DLD1 (cell line): ENCODE measurements at regions not wholly inside any gene's neighbourhood (a gene's known extent, or its start where the extent isn't known, plus 50 kb on each side); places are given as distances from the start of the nearest gene placed in this dataset.

Experiments used
- in situ Hi-C: cut with HindIII; loops from 2 replicates; pipeline ENCODE4 v1.10.0; 2017; ENCODE audit warnings: low sequenced_read_pairs

DNA sequence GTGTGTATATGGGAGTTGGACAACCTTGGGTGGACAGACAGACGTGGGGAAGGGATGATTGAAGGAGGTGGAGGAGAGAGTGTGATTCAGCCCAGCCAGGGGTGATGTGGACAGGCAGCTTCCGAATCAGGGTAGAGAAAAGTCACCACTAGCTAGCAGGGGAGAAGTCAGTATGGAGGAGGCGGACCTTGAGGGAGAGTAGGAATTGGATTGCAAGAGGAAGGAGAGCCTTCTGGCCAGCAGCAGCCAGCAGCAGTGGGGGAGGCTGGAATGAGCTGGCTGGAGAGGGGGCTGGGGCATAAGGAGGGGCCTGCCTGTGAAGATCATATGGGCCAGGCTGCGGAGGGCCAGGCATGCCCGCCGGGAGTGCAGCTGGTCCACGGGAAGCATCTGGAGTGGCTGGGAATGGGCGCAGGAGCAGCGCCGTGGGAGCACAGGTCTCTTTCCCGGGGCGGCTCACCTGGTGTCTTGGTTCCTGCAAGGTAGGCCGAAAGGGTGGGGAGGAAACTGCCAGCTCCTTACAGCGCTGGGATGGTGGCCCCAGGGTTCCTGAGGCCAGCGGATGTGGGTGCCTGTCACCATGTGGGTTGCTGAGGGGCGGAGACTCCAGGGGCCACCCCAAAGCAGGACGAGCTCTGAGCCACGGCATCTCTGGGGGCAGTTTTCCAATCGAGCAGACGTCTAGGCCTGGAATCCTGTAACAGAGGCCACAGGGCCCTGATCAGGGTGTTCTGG, 235.3 kb downstream of the SEC14L1 start:
- in situ Hi-C loops: no loop called here

DNA sequence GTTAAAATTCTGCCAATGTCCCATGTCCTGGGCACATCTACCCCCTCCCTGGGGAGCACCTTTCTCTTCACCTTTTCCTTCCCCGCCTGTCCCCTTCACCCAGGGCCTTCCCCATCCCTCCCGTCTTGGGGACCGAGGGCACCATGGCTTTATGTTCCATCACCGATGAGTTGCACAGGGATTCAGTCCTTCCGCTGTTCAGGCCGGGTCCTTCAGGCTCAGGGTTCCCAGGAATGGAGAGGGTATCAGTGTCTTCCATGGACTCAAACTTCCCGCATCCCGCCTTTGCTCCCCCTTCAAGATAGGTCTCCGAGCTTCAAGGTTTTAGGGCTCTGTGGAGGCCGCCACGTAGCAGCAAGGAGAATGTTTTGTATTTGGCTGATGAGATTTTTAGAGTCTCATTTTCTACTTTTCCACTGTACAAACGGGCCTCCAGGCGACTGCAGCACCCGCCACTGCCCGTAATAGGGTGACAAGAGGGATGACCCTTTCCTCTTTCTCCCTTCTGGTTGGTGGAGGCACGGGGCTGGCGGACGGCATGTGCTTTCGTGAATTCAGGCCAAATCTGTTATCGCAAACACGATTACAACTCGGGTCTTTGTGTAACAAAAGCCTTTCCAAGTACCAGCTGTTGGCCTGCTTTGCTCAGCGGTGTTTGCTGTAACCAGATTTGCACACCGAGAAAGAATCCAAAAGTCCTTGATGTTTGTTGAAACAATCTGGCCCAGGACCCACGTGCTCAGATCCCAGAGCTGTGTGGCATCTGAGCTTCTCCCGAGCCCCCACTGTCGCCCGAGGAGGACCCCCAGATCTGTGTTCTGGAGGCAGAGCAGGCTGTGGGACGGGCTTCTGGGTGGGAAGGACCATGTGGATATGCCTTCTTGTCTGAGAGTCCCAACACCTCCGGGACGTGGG, 236.3 kb downstream of the SEC14L1 start:
- in situ Hi-C loops: no loop called here

DNA sequence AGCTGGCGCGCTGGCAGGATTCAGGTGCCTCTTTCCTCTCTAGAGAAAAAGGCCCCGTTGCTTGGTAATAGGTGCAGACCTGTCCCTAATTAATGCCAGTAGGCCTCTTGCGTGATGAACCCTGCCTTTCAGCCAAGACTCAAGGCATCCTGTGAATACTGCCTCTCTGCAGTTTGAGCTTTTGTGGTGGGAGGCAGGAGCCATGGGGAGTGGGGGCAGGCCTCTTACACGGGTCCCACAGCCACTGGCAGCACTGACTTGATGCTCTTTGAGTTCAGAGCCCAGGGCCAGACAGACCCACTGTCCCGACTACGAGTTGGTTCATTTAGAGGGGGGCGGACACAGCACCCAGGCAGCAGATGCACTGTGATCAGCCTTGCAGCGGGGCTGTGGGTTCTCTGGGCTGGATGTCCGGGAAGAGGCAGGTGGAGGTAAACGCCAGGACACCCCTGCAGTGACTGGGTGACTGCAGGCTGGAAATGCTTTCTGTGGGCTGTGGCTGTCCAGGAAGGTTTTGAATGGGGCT, 237.0 kb downstream of the SEC14L1 start:
- in situ Hi-C loops: no loop called here

DNA sequence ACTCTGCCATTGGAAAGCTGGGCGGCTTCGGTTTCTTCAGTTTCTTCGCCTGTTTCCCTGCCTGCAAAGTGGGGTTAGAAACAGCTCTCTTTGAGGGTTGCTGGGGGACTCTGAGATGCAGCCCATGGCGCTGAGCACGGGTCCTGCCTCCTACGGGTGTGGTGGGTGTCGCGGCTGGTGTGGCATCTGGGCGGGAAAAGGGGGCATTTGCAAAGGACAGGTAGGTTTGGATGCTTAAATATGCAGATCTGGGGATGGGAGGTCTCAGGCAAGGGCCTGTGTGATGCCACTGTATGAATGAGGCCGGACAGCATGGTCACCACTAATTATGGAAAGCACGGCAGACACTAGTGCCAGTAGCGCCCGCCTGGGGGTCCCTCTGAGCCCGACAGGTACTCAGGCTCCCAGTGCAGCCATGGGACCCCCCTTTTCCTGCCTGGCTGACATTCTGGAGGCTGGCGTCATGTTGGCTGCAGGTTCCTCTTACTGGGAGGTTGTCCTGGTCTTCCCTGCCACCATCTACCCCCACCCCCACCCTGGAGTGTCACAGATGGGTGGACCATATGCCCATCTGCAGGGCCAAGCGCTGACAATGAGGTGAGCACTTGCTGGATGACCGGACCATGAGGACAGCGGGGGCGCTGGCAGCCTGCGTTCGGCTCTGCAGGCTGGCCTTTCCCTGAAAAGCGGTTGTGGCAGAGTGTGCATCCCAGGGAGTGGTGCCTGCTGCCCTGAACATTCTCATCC, 237.7 kb downstream of the SEC14L1 start:
- in situ Hi-C loops: no loop called here

DNA sequence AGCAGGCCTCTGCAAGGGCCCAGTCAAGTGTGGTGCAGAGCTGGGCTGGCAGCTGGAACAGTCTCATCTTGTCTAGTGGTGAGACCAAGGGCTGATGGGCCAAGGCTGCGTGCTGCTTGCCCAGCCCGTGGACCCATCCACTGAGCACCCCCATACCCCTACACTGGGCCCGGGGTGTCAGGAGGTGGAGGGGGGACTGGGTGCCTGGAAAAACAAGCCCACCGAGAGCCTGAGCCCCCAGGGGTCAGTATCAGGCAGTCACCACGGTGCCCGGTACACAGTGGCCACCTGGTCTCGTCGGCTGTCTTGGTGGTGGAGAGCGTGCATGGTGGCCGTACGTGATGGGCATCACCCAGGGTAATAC, 238.3 kb downstream of the SEC14L1 start:
- in situ Hi-C loops: no loop called here

DNA sequence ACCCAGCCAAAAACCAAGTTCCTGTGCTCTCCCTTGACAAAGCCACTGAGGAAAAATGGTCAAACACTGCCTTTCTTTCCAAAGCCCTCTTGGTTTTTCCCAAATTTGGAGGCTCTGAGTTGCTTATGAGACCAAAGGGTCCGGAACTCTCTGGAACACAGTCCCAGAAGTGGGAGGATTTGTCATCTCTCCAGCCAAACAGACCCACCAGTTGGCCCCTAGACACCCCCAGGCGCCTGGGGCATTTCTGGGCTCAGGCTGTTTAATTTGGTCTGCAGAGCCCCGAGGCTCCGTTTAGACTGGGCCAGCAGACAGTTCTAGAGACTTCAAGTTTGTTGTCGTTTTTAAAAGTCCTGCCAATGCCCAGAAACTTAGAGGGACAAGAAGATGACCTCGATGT, 239.1 kb downstream of the SEC14L1 start:
- in situ Hi-C loops: no loop called here

DNA sequence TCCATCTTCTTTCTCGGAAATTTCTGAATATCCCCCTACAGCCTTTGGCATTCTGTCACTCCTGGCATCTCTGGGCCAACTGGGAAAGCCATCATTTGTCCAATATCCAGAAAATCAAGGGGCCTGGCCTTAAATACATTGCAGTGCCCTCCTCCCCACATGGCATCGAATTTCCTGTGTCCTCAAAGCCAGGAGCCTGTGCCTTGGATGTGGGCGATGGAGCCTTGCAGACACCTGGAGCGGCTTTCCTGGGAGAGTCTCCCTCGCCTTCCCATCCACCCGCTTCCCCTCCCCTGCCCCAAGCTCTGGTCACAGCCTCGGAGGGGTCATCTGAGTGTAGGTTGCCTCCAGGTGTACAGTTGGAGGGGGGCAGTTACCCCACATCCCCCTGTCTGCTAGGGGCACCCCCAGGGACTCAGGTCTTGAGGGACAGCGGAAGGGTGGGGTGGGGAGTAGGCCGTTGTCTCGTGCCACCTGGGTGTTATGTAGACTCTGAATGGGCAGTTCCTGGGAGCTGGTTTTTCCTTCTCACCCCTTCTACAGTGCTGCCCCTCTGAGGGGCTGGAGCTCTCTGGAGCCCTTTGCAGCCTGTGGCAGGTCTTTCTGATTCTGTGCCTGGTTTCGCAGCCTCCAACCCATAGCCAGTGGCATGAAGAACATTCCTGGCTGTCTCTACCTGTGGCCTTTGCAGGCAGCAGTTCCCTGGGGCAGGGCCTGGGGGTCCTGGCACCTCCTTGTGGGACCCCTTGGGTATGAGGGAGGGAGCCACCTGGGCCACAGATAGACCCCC, 239.8 kb downstream of the SEC14L1 start:
- in situ Hi-C loops: no loop called here

DNA sequence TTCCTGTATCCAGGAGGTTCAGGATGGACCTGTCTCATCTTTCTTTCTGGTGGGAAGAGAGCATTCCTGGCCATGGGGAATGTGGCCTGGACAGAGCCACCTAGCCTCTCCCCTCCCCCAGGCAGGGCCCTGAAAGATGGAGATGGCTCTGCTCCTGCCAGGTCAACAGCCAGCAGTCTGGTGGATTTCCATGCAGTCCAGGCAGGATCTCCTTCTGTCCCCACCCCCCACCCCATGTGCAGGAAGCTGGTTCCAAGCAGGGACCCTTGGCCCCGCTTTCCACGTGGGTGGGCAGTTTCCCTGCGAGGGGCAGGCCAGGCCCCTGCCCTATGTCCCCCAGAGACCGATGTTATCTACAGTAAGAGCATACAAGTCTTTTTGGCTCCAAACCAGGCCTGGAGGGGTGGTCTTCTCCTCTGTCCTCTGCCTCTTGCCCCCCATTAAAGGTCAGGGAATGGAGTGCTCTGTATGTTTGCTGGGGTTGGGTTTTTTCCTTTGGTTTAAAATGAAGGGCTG, 240.5 kb downstream of the SEC14L1 start:
- in situ Hi-C loops: no loop called here

DNA sequence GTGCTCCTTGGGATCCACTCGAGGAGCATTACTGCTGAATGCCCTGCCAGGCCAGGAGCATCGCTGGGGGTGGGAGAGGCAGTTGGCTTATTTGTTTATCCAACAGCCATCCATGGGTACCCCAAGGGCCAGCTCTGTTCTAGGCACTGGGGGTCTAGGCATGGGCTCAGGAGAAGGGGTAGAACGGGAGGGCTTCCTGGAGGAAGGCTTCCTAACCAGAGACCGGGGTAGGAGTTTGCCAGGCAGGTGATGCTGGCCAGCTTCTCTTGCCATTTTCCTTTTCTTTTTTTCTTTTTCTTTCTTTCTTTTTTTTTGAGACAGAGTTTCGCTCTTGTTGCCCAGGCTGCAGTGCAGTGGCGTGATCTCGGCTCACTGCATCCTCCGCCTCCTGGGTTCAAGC, 241.0 kb downstream of the SEC14L1 start:
- in situ Hi-C loops: no loop called here

DNA sequence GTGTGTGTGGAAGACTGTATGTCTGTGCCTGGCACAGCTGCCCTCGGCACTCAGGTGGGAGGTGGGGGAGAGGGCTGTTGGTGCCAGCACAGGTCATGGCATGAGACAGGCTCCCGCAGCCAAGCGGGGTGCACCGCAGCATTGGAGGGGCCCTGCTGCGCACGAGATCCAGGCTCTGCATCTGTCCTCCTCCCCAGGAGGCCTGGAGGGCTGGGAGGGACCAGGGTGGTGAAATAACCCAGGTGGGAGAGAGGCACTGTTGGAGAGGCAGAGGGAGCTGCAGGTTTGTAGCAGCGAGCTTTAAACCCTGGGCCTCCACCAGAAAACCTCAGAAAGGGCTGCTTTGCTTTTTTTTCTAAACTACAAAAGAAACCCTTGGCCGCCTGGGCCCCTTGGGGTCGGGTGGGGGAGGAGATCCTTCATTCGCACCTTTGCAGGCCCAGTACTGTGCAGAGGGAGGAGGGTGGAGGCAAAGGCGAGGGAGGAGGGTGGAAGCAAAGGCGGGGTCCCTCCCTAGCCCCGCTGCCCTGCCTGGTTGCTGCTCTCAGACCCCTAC, 241.7 kb downstream of the SEC14L1 start:
- in situ Hi-C loops: no loop called here

DNA sequence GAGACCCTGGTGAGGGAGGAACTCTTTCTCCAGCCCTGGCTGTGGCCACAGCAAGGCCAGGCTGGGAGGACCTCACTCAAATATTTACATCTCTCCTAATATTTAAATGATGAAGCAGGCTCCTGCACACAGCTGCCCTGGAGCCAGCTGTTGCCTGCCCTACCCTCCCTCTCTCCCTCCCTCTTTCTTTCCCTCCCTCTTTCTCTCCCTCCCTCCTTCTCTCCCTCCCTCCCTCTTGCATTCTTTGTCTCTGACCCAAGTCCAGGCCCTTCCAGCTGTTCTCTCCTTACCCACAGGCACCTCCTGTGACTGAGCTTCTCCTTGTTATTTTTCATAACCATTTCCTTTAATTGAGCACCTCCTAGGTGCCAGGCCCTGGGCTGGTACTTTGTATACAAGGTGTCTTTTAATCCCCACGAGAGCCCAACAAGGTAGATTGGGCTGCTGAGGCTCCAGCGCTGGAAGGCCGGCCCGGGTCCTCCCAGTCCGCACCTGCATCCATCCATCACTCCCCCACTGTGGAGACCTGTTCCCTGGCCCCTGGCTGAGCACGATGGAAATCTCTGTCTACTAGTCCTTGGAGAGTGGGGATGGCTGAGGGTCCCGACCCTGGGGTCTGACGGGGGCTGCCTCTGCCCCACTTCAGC, 242.3 kb downstream of the SEC14L1 start:
- in situ Hi-C loops: no loop called here

DNA sequence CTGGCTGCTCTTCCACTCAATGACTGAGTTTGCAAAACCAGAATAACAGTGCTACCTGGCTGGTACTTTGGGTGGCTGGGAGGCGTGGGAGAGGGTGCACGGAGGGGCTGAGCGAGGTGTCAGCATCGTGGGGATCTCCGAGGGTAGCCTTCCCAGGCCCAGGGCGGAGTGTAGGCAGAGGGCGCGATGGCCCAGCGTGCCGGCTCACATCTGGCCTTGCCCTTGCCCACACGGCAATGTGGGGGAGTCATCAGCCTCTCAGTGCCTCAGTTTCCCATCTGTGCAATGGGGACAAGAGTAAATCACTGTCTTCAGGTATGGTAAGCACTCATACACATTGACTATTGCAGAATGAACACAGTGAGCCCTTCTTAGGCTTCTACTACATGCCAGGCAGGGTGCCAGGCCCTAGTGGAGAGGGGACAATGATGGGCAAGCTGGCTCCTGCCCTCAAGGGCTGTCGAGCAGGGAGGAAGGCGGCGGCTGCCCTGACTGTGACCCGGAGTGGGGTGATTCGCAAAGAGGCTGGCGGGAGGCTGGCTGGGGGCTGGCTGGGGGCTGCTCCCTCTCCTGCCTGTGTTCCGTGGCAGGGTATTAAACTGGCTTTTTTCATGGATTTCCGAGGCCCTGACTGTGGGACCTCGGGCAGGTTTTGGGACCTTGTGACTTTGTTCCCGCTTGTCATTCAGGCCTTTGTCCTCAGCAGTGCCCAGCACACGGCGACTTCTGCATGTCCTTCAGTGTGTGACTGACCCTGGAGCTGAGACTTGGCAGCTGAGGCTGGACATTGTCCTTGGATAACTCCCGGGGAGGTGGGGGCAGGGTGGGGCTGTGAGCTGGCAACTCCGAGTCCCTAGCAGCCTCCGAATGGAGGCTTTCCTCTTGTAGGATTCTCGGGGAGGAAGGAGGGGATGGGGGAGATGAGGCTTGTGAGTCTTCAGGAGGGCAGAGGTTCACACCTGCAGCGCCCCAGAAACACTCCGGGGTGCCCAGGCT, 243.1 kb downstream of the SEC14L1 start:
- in situ Hi-C loops: no loop called here

DNA sequence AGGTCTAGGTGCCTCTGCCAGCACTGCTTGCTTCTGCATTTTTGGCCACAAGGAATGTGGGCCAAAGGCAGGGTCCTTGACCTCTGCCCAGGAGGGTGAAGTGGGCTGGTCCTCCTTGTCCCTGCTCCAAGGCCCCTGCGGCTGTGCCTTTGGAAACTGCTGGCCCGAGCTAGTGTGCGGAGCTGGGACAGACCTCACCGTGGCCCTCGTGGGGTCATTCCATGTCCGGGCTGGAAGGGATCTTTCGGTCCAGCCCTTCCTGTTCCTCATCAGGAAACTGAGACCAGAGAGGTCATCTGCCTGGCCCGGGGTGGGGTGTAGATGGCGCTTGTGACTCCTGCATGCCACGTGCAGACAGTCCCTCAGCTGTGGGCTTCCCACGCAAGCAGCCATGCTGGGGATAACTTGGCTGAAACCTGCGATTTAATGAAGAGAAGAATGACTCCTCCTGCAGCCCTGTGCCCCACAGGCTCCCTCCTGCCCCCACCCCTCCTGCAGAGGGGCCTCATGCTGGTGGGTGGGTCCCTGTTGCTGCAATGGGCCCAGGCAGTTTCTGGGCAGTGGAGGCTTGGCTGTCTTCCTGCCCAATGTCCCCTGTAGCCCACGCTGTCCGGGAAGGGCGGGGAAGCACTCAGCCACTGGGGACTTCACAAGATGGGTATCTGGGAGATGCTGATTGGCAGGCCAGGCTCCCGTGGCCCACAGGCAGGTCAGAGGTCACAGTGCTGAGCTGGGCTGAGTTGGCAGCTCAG, 245.2 kb downstream of the SEC14L1 start:
- in situ Hi-C loops: no loop called here

DNA sequence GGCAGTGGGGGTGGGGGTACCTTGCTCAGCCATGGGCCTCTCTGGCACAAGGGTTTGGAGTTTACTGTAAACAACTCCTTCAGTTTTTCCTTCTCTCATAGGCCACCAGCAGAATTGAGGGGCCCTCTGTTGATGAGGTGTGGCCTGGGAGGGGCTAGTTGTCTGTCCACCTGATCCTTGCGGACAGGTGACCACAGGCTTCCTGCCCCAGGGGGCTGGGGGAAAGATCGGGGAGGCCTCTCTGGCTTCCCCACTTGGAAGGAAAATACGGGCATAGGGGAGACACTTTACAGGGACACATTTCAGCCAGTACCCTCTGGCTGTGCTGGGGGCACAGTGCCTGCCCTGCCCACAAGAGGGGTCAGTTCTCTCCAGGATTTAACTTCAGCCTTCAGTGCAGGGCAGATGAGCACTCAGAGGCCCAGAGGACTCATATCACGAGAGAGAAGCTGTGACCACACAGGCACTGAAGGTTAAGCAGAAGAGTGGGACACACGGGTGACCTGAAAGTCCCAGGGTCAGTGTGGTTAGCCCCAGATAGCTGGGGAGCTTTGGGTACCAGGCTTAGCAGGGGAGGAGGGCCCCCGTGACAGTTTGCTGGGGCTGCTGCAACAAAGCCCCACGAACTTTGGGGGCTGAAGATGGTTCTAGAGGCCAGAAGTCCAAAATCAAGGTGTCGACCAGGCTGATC, 245.9 kb downstream of the SEC14L1 start:
- in situ Hi-C loops: no loop called here

DNA sequence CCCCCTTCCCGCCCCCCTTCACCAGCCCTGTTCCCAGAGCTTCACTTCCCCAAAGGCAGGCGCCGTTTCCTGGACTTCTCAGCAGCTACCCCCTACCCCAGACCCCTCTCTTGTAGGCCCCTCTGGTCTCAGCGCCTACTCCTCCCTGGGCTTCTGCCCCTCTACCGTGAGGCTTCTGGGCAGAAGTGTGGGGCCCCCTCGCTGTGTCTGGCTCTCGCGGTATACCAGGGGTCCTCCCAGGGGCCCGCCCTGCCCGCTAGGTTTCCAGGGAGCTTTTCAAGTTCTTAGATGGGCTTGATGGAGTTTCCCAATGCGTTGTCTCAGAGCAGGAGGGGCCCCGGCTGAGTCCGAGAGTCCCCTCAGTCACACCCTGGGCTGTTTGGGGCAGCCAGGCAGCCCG, 247.1 kb downstream of the SEC14L1 start:
- in situ Hi-C loops: no loop called here

DNA sequence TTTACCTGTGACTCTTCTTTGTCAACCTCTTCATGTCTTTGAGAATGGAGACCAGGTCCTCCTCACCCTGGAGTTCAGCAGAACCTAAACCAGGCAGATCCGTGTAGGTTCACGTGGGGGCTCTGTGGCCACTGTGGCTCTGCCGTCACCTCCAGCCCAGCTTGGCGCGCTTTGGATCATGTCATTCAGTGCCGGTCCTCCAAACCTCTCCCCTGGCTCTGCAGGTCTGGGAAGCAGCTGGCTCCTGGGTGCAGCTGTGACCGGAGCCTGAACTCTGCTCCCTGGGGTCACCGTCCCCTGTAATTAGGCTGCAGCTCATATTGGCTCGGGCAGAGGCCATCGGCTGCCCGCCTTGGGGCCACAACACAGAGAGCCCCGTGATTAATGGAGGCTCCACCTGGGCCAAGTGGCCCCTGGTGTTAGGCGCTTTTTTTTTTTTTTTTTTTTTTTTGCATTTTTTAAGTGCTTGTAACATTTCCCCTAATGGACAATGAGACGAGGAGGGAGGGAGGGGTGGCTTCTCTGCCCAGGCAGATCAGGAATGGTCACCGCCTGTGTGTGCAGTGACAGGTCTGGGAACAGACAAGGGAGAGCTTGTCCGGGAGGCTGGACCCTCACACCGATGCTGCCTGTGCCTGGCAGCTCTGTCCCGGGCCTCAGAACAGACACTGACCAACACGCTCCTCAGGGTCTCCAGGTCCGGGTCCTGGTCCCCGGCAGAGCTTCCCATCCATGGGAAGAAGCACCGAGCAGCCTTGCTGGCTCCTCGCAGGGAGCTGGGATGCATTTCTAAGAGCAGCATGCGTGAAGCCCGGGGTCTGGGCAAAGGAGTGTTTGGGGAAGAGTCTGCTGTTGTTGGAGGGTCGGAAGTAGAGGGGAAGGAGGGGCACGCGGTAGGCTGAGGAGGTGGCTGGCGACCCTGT, 247.9 kb downstream of the SEC14L1 start:
- in situ Hi-C loops: no loop called here
